Endothelial cell of umbilical vein (primary cell): ENCODE measurements at regions not wholly inside any gene's neighbourhood (a gene's known extent, or its start where the extent isn't known, plus 50 kb on each side); places are given as distances from the start of the nearest gene placed in this dataset.

ENCODE experiments used
- BruUV-seq: library from RNA; stranded (reverse); fragments of 400-500 nt; replicated peaks from 2 replicates; lab custom pipeline; 2021; lab: Mats Ljungman, UMichigan
- CTCF ChIA-PET: fragments of 300-600, 350-600 bp; sonication (Branson Sonifier 250); formaldehyde crosslinking; loops from one replicate; lab custom pipeline; 2021; ENCODE audit warnings: antibody characterized with exemption, inconsistent platforms; lab: Charles Lee
- POLR2A ChIA-PET: fragments of 300-600, 350-600 bp; sonication (Branson Sonifier 250); formaldehyde crosslinking; loops from one replicate; lab custom pipeline; 2021; ENCODE audit warnings: antibody characterized with exemption, inconsistent platforms; lab: Charles Lee
- DNase-seq: peaks from one replicate; pipeline ENCODE4 v3.0.0-alpha.2; 2011; ENCODE audit warnings: low read depth, low spot score
- FAIRE-seq: peaks from 2 replicates; lab custom pipeline; 2011; peaks lifted over from hg19 to GRCh38; lab: Jason Lieb, UNC
- H2AFZ ChIP-seq: 2 replicates; pipeline ENCODE4 v1.6.0; 2012; ENCODE audit warnings: low read depth, low read length, control low read depth, inconsistent platforms
- H3K27ac ChIP-seq: 2 replicates; pipeline ENCODE4 v1.5.1; 2011; ENCODE audit warnings: low read depth, mild to moderate bottlenecking, control low read depth, low read length, moderate library complexity; ENCODE audit not compliant: insufficient read depth
- H3K27me3 ChIP-seq, 2 experiments: 2 replicates each; pipeline versions ENCODE4 v1.6.0 to v1.6.1; 2011; ENCODE audit warnings: low read length in 2 of 2, mixed read lengths in 1 of 2; ENCODE audit not compliant: control insufficient read depth in 2 of 2, insufficient read depth in 2 of 2
- H3K36me3 ChIP-seq, 2 experiments: 2 replicates in 1 of 2; 3 replicates in 1 of 2; pipeline ENCODE4 v1.5.1; 2011; ENCODE audit warnings: low read length in 2 of 2, mild to moderate bottlenecking in 1 of 2, moderate library complexity in 1 of 2; ENCODE audit not compliant: control insufficient read depth in 2 of 2, insufficient read depth in 2 of 2; ENCODE audit errors: extremely low read depth in 1 of 2
- H3K4me1 ChIP-seq: 3 replicates; pipeline ENCODE4 v1.5.1; 2011; ENCODE audit warnings: mild to moderate bottlenecking, low read length; ENCODE audit not compliant: control insufficient read depth, insufficient read depth; ENCODE audit errors: extremely low read depth
- H3K4me2 ChIP-seq: 2 replicates; pipeline ENCODE4 v1.6.1; 2011; ENCODE audit warnings: low read length, control low read depth, mixed read lengths; ENCODE audit not compliant: insufficient read depth
- H3K4me3 ChIP-seq, 3 experiments: fragments of 200-600 bp in 1 of 3; sonication (generic), shearing (Covaris generic) in 1 of 3; replicated peaks in 1 of 3; 2 replicates each; pipeline ENCODE4 v1.5.1; 2011 to 2016; ENCODE audit warnings: control low read depth in 3 of 3, low read length in 3 of 3, mild to moderate bottlenecking in 2 of 3, inconsistent platforms in 1 of 3, low read depth in 1 of 3, moderate library complexity in 1 of 3; ENCODE audit not compliant: insufficient read depth in 1 of 3
- H3K79me2 ChIP-seq: 2 replicates; pipeline ENCODE4 v1.6.0; 2012; ENCODE audit warnings: low read length, inconsistent platforms; ENCODE audit not compliant: control insufficient read depth, insufficient read depth
- H3K9ac ChIP-seq: replicated peaks from 2 replicates; pipeline ENCODE3; 2011; ENCODE audit warnings: low read length, control low read depth; ENCODE audit not compliant: insufficient read depth; ENCODE audit errors: extremely low read depth
- H3K9me1 ChIP-seq: replicated peaks from 3 replicates; pipeline ENCODE4 v1.6.0; 2011; ENCODE audit warnings: mild to moderate bottlenecking, low read length; ENCODE audit not compliant: control insufficient read depth, insufficient read depth; ENCODE audit errors: extremely low read depth
- H3K9me3 ChIP-seq: replicated peaks from 2 replicates; pipeline ENCODE4 v1.5.1; 2012; ENCODE audit warnings: low read length, inconsistent platforms; ENCODE audit not compliant: control insufficient read depth, insufficient read depth
- H4K20me1 ChIP-seq: replicated peaks from 2 replicates; pipeline ENCODE3; 2011; ENCODE audit warnings: mild to moderate bottlenecking, low read length; ENCODE audit not compliant: control insufficient read depth, insufficient read depth; ENCODE audit errors: extremely low read depth
- CTCF ChIP-seq, 2 donors: IDR thresholded peaks; 1 replicate in 1 of 2; 2 replicates in 1 of 2; pipeline ENCODE4 v1.5.1; 2011; ENCODE audit warnings: low read length in 2 of 2, mild to moderate bottlenecking in 2 of 2, moderate library complexity in 2 of 2, control low read depth in 1 of 2, inconsistent platforms in 1 of 2, low read depth in 1 of 2; ENCODE audit not compliant: insufficient read depth in 1 of 2; ENCODE audit errors: extremely low read depth in 1 of 2
- EZH2 ChIP-seq: IDR thresholded peaks from 2 replicates; pipeline ENCODE4 v1.6.1; 2012; ENCODE audit warnings: borderline replicate concordance, low read depth, mild to moderate bottlenecking, moderate library complexity, low read length, inconsistent platforms; ENCODE audit not compliant: severe bottlenecking
- FOS ChIP-seq: IDR thresholded peaks from 2 replicates; pipeline ENCODE4 v1.6.1; 2011; ENCODE audit warnings: mild to moderate bottlenecking, low read length, moderate library complexity, borderline replicate concordance; ENCODE audit not compliant: insufficient read depth
- GATA2 ChIP-seq: IDR thresholded peaks from 2 replicates; pipeline ENCODE4 v1.7.0; 2011; ENCODE audit warnings: low read depth, mild to moderate bottlenecking, moderate library complexity, mixed read lengths, low read length; ENCODE audit not compliant: insufficient read length, insufficient read depth
- JUN ChIP-seq: IDR thresholded peaks from 2 replicates; pipeline ENCODE4 v1.6.1; 2011; ENCODE audit warnings: borderline replicate concordance, low read depth; ENCODE audit not compliant: insufficient read length, insufficient read depth
- MYC ChIP-seq: IDR thresholded peaks from one replicate; pipeline ENCODE4 v1.6.1; 2011; ENCODE audit warnings: mild to moderate bottlenecking, low read depth, low read length
- POLR2A ChIP-seq: IDR thresholded peaks from 2 replicates; pipeline ENCODE4 v1.6.1; 2012; ENCODE audit warnings: low read depth, mild to moderate bottlenecking, control low read depth, low read length
- POLR2AphosphoS5 ChIP-seq: IDR thresholded peaks from 2 replicates; pipeline ENCODE4 v1.6.1; 2012; ENCODE audit warnings: low read depth, mild to moderate bottlenecking, control low read depth, low read length, moderate library complexity; ENCODE audit not compliant: insufficient read depth
- dilution Hi-C: fragments of 300-500 bp; cut with MboI; formaldehyde crosslinking; loops from one replicate; pipeline ENCODE4 v1.15.0; 2019; ENCODE audit warnings: low sequenced_read_pairs; ENCODE audit not compliant: extremely low pct_ligation_motif_present
- intact Hi-C: fragments of 100-400 bp; cut with micrococcal nuclease; formaldehyde crosslinking; loops from one replicate; pipeline ENCODE4 v1.10.0; 2022
- TF ChIP-seq, protein P1 (sequence below): IDR thresholded peaks from 2 replicates; pipeline ENCODE4 v1.6.1; 2011; ENCODE audit not compliant: insufficient read depth, insufficient read length

- intact Hi-C loops (no loop called here), dilution Hi-C loops (no loop called here)
- Histone ChIP-seq H3K9me3 (no peaks in the 10 kb centered on the region), H3K36me3 (no peaks in the 10 kb centered on the region), H3K9me1 (no peaks in the 10 kb centered on the region), H2AFZ (no peak overlapping the region), H3K4me2 (no peak overlapping the region), H3K9ac (no peak overlapping the region), H3K27me3 (no peaks in the 10 kb centered on the region), H3K4me1 (no peaks in the 10 kb centered on the region), H4K20me1 (no peaks in the 10 kb centered on the region), H3K27ac (no peak overlapping the region), H3K79me2 (no peaks in the 10 kb centered on the region), H3K4me3 (no peak overlapping the region)
- POLR2A ChIA-PET = no interaction called here
- TF ChIP-seq JUN (no peak), GATA2 (no peak), EZH2 (no peak), FOS (no peak), MYC (no peak), POLR2AphosphoS5 (no peak), CTCF (IDR thresholded peaks at IDR 0.05; ENCODE audit: extremely low read depth in 1 of 2, insufficient read depth in 1 of 2, low read depth in 1 of 2, low read length in 2 of 2) (no peak), POLR2A (no peak)
- TF ChIP-seq, protein P1, sequence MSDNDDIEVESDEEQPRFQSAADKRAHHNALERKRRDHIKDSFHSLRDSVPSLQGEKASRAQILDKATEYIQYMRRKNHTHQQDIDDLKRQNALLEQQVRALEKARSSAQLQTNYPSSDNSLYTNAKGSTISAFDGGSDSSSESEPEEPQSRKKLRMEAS = no peak
- no peak for FAIRE-seq
- BruUV-seq = no TSS peak
- CTCF ChIA-PET = no interaction called here
- no peak for DNase-seq
Observed at GRCh38 chr11:116073854-116074837, 569.9 kb upstream of the CADM1 start.
